Left ventricle myocardium inferior (tissue), 1 donor: ENCODE measurements at regions not wholly inside any gene's neighbourhood (a gene's known extent, or its start where the extent isn't known, plus 50 kb on each side); places are given as distances from the start of the nearest gene placed in this dataset.
"Not testable (repeated sequence)": the region's sequence is repeated elsewhere in the genome, so short reads cannot be mapped to it uniquely, and the experiment has no call there.

Source experiments
- DNase-seq: peaks from one replicate; pipeline ENCODE4 v3.0.0-alpha.2; 2020
- H3K27ac ChIP-seq: fragments of 200-600 bp; replicated peaks from 2 replicates; pipeline ENCODE4 v1.8.0; 2021
- H3K27me3 ChIP-seq: fragments of 200-600 bp; 2 replicates; pipeline ENCODE4 v1.8.0; 2021; ENCODE audit warnings: low read depth
- H3K36me3 ChIP-seq: fragments of 200-600 bp; 2 replicates; pipeline ENCODE4 v1.8.0; 2021
- H3K4me1 ChIP-seq: fragments of 200-600 bp; 2 replicates; pipeline ENCODE4 v1.8.0; 2021
- H3K4me3 ChIP-seq: fragments of 200-600 bp; 2 replicates; pipeline ENCODE4 v1.8.0; 2021; ENCODE audit warnings: mild to moderate bottlenecking, moderate library complexity
- H3K9me3 ChIP-seq: fragments of 200-600 bp; replicated peaks from 2 replicates; pipeline ENCODE4 v1.8.0; 2021
- CTCF ChIP-seq: fragments of 200-600 bp; IDR thresholded peaks from 2 replicates; pipeline ENCODE4 v1.8.0; 2021; ENCODE audit warnings: antibody characterized with exemption, mild to moderate bottlenecking, borderline replicate concordance
- intact Hi-C: fragments of 100-400 bp; cut with micrococcal nuclease; formaldehyde crosslinking; loops from one replicate; pipeline ENCODE4 v1.11.0; 2022
- donor health status: DM: no; HTN: yes; CAD: no; lungs with severe emphysema.

GRCh38 chr3:28053759-28054158 is 187.7 kb upstream of the CMC1 start:
- TF ChIP-seq CTCF, result no peak
- no peak for DNase-seq
- Histone ChIP-seq H3K27ac (no peak overlapping the region), H3K36me3 (no peaks in the 10 kb centered on the region), H3K4me1 (no peaks in the 10 kb centered on the region), H3K9me3 (no peaks in the 10 kb centered on the region), H3K4me3 (no peak overlapping the region), H3K27me3 (peaks cover 5% of the 10 kb centered on the region)
- intact Hi-C loops, result no loop called here

- Histone ChIP-seq H3K27me3 (peaks cover 5% of the 10 kb centered on the region), H3K4me3 (no peak overlapping the region), H3K36me3 (no peaks in the 10 kb centered on the region), H3K9me3 (peaks cover 5% of the 10 kb centered on the region), H3K27ac (no peak overlapping the region), H3K4me1 (no peaks in the 10 kb centered on the region)
- no peak for TF ChIP-seq CTCF
- intact Hi-C loops, result no loop called here
- DNase-seq, result no peak
Observed at GRCh38 chr3:28056806-28057205, 184.6 kb upstream of the CMC1 start.

- H3K27ac ChIP-seq, result no peak overlapping the region
- intact Hi-C loops, result no loop called here
- DNase-seq, result no peak
- H3K27me3 ChIP-seq, result peaks cover 5% of the 10 kb centered on the region
- no peak overlapping the region for H3K4me3 ChIP-seq
- peaks cover 5% of the 10 kb centered on the region for H3K9me3 ChIP-seq
- no peaks in the 10 kb centered on the region for H3K36me3 ChIP-seq
- no peak for TF ChIP-seq CTCF
- H3K4me1 ChIP-seq, result no peaks in the 10 kb centered on the region
Observed at GRCh38 chr3:28057539-28057938, 183.9 kb upstream of the CMC1 start.

- DNase-seq, H3K27ac ChIP-seq, H3K36me3 ChIP-seq, H3K27me3 ChIP-seq, intact Hi-C loops, H3K4me1 ChIP-seq, H3K9me3 ChIP-seq, H3K4me3 ChIP-seq: not testable (repeated sequence)
Observed at GRCh38 chr3:28059199-28059598, 182.2 kb upstream of the CMC1 start.

- Histone ChIP-seq H3K4me1 (no peaks in the 10 kb centered on the region), H3K27me3 (no peaks in the 10 kb centered on the region), H3K36me3 (no peaks in the 10 kb centered on the region), H3K4me3 (no peak overlapping the region), H3K9me3 (peaks cover 47% of the 10 kb centered on the region), H3K27ac (no peak overlapping the region)
- intact Hi-C loops, result no loop called here
- no peak for DNase-seq
- TF ChIP-seq CTCF, result no peak
Observed at GRCh38 chr3:28066020-28066419, 175.4 kb upstream of the CMC1 start.

GRCh38 chr3:28067014-28067413 is 174.4 kb upstream of the CMC1 start:
- H3K9me3 ChIP-seq, result peaks cover 47% of the 10 kb centered on the region
- H3K27me3 ChIP-seq, result no peaks in the 10 kb centered on the region
- DNase-seq, result no peak
- H3K4me3 ChIP-seq, result no peak overlapping the region
- no peak overlapping the region for H3K27ac ChIP-seq
- H3K36me3 ChIP-seq, result no peaks in the 10 kb centered on the region
- intact Hi-C loops, result no loop called here
- TF ChIP-seq CTCF, result no peak
- H3K4me1 ChIP-seq, result no peaks in the 10 kb centered on the region
